CD4-positive, alpha-beta T cell (primary cell): ENCODE measurements at regions not wholly inside any gene's neighbourhood (a gene's known extent, or its start where the extent isn't known, plus 50 kb on each side); places are given as distances from the start of the nearest gene placed in this dataset.
"Not testable (repeated sequence)": the region's sequence is repeated elsewhere in the genome, so short reads cannot be mapped to it uniquely, and the experiment has no call there.

Experiments used
- ATAC-seq: fragments of 200-7000 bp; cut with Tn5 transposase; one replicate; pipeline ENCODE4 v1.10.0; 2022; ENCODE audit warnings: mild to moderate bottlenecking; ENCODE audit not compliant: poor library complexity
- CTCF ChIA-PET: fragments of 350-600 bp; sonication (Branson Sonifier 250); formaldehyde crosslinking; loops from one replicate; lab custom pipeline; 2021; ENCODE audit warnings: antibody characterized with exemption, inconsistent platforms; lab: Charles Lee
- POLR2A ChIA-PET: fragments of 350-600 bp; sonication (Branson Sonifier 250); formaldehyde crosslinking; loops from one replicate; lab custom pipeline; 2021; ENCODE audit warnings: antibody characterized with exemption, inconsistent platforms; lab: Charles Lee
- DNase-seq, 14 experiments: peaks; one replicate each; pipeline ENCODE4 v3.0.0-alpha.2; 2013 to 2020; ENCODE audit warnings: mixed read lengths in 2 of 14
- H3K27ac ChIP-seq, 2 donors: one replicate each; pipeline versions ENCODE4 v1.5.1 to v1.7.0; 2013; ENCODE audit warnings: low read length in 2 of 2, low read depth in 1 of 2, mild to moderate bottlenecking in 1 of 2
- H3K27me3 ChIP-seq, 2 experiments: 1 replicate in 1 of 2; 2 replicates in 1 of 2; pipeline versions ENCODE4 v1.6.1 to v1.7.0; 2013; ENCODE audit warnings: low read length in 2 of 2, control low read depth in 1 of 2, mild to moderate bottlenecking in 1 of 2, moderate library complexity in 1 of 2; ENCODE audit not compliant: insufficient read depth in 2 of 2, control insufficient read depth in 1 of 2
- H3K36me3 ChIP-seq: one replicate; pipeline ENCODE4 v1.6.1; 2013; ENCODE audit warnings: low read length, control low read depth; ENCODE audit not compliant: insufficient read depth
- H3K4me1 ChIP-seq: one replicate; pipeline ENCODE4 v1.6.1; 2013; ENCODE audit warnings: low read length, control low read depth; ENCODE audit not compliant: insufficient read depth
- H3K4me3 ChIP-seq: one replicate; pipeline ENCODE4 v1.5.1; 2013; ENCODE audit warnings: mild to moderate bottlenecking, low read length, moderate library complexity
- H3K9me3 ChIP-seq, 2 experiments: 1 replicate in 1 of 2; 2 replicates in 1 of 2; pipeline versions ENCODE4 v1.6.1 to v1.7.0; 2013; ENCODE audit warnings: low read length in 2 of 2, mild to moderate bottlenecking in 2 of 2, control low read depth in 1 of 2, moderate library complexity in 1 of 2; ENCODE audit not compliant: control insufficient read depth in 1 of 2, insufficient read depth in 1 of 2
- H3K27ac Mint-ChIP-seq: one replicate; pipeline ENCODE4 v1.8.0; 2020; ENCODE audit warnings: mixed read lengths
- H3K27me3 Mint-ChIP-seq: one replicate; pipeline ENCODE4 v1.8.0; 2021; ENCODE audit warnings: mixed read lengths
- H3K36me3 Mint-ChIP-seq: one replicate; pipeline ENCODE4 v1.8.0; 2021; ENCODE audit warnings: low read depth, mixed read lengths
- H3K4me1 Mint-ChIP-seq: one replicate; pipeline ENCODE4 v1.8.0; 2021; ENCODE audit warnings: low read depth, mixed read lengths
- H3K4me3 Mint-ChIP-seq: one replicate; pipeline ENCODE4 v1.8.0; 2020; ENCODE audit warnings: mild to moderate bottlenecking, mixed read lengths
- H3K9me3 Mint-ChIP-seq: one replicate; pipeline ENCODE4 v1.8.0; 2020; ENCODE audit warnings: mixed read lengths
- intact Hi-C, 2 experiments: fragments of 100-400 bp; cut with DNase I in 1 of 2; cut with micrococcal nuclease in 1 of 2; formaldehyde crosslinking; loops; one replicate each; pipeline versions ENCODE4 v1.15.1 to v1.9.0; 2023 to 2025; cut with DNase I, micrococcal nuclease
- TF ChIP-seq, protein P1 (sequence below): fragments of 200-600 bp; IDR thresholded peaks from one replicate; pipeline ENCODE4 v1.8.0; 2022; ENCODE audit warnings: antibody characterized with exemption, mild to moderate bottlenecking

DNA sequence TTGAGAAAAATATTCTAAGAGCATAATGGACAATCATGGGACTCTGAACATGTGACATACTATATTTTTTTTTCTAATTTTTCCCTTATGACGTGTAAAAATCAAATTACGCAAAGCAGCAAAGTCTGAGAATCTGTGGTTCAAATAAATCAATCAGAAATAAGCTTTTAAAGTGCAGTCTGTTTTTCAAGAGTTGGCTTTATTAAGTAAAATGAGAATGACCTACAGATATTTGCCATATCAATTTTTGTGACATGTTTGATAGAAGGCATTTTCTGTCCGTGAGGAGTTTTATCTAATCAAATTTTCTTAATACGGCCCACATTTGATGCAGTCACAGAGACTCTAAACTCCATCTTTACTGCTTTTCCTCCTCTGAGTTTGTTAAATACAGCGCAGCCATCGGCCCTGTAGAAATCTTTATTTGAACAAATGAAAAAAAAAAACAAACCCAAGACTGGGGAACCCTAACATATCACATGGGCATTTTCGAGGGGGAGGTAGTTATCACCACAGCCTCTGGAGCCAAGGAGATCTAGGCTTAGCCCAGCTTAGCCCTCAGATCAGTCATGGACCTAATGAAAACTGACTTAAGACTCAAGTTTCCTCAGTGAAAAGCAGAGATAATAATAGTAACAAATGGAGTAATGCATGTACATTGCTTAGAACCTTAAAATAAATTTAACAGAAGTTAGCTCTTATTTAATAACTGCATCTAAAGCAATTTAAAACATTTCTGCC lies 263.6 kb upstream of the C9orf72 start:
- Mint-ChIP-seq H3K9me3 (peaks cover 3% of the 10 kb centered on the region), H3K4me1 (no peaks in the 10 kb centered on the region), H3K27me3 (peaks cover 14% of the 10 kb centered on the region), H3K36me3 (no peaks in the 10 kb centered on the region), H3K27ac (no peak overlapping the region), H3K4me3 (no peak overlapping the region)
- peaks cover 0 to 6% of the 10 kb centered on the region in 2 experiments for H3K9me3 ChIP-seq
- intact Hi-C loops = no loop called here
- no peaks in the 10 kb centered on the region for H3K4me1 ChIP-seq
- H3K27me3 ChIP-seq = no peaks in the 10 kb centered on the region
- no peak overlapping the region for H3K4me3 ChIP-seq
- POLR2A ChIA-PET = no interaction called here
- no peak for ATAC-seq
- H3K36me3 ChIP-seq = no peaks in the 10 kb centered on the region
- TF ChIP-seq, protein P1, sequence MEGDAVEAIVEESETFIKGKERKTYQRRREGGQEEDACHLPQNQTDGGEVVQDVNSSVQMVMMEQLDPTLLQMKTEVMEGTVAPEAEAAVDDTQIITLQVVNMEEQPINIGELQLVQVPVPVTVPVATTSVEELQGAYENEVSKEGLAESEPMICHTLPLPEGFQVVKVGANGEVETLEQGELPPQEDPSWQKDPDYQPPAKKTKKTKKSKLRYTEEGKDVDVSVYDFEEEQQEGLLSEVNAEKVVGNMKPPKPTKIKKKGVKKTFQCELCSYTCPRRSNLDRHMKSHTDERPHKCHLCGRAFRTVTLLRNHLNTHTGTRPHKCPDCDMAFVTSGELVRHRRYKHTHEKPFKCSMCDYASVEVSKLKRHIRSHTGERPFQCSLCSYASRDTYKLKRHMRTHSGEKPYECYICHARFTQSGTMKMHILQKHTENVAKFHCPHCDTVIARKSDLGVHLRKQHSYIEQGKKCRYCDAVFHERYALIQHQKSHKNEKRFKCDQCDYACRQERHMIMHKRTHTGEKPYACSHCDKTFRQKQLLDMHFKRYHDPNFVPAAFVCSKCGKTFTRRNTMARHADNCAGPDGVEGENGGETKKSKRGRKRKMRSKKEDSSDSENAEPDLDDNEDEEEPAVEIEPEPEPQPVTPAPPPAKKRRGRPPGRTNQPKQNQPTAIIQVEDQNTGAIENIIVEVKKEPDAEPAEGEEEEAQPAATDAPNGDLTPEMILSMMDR = no peak
- no peak for DNase-seq
- H3K27ac ChIP-seq = no peak overlapping the region
- CTCF ChIA-PET = no interaction called here

- H3K36me3 ChIP-seq = no peaks in the 10 kb centered on the region
- Mint-ChIP-seq H3K27me3 (peaks cover 16% of the 10 kb centered on the region), H3K4me3 (no peak overlapping the region), H3K4me1 (no peaks in the 10 kb centered on the region), H3K36me3 (no peaks in the 10 kb centered on the region), H3K9me3 (peaks cover 2% of the 10 kb centered on the region), H3K27ac (no peak overlapping the region)
- peaks cover 0 to 6% of the 10 kb centered on the region in 2 experiments for H3K9me3 ChIP-seq
- H3K4me1 ChIP-seq = no peaks in the 10 kb centered on the region
- ChIA-PET POLR2A (no interaction called here), CTCF (no interaction called here)
- no peak for ATAC-seq
- H3K27ac ChIP-seq = no peak overlapping the region
- no peak overlapping the region for H3K4me3 ChIP-seq
- no peaks in the 10 kb centered on the region for H3K27me3 ChIP-seq
- intact Hi-C loops = no loop called here
- TF ChIP-seq, protein P1 = no peak
- DNase-seq = no peak
Measured at GRCh38 chr9:27838876-27839275, 265.6 kb upstream of the C9orf72 start.

- H3K27ac ChIP-seq, H3K9me3 ChIP-seq, H3K4me1 ChIP-seq, H3K27me3 ChIP-seq, H3K4me1 Mint-ChIP-seq, H3K36me3 ChIP-seq, POLR2A ChIA-PET, H3K4me3 Mint-ChIP-seq, CTCF ChIA-PET, H3K4me3 ChIP-seq, H3K9me3 Mint-ChIP-seq, intact Hi-C loops, H3K27ac Mint-ChIP-seq, DNase-seq, H3K36me3 Mint-ChIP-seq, ATAC-seq: not testable (repeated sequence)
- H3K27me3 Mint-ChIP-seq = peaks cover 22% of the 10 kb centered on the region
Measured at GRCh38 chr9:27839767-27840166, 266.5 kb upstream of the C9orf72 start.

- H3K4me3 ChIP-seq = no peak overlapping the region
- TF ChIP-seq, protein P1 = no peak
- no peaks in the 10 kb centered on the region for H3K36me3 ChIP-seq
- ChIA-PET CTCF (no interaction called here), POLR2A (no interaction called here)
- intact Hi-C loops = no loop called here
- H3K27me3 Mint-ChIP-seq = peaks cover 21% of the 10 kb centered on the region
- no peaks in the 10 kb centered on the region for H3K4me1 Mint-ChIP-seq
- H3K4me3 Mint-ChIP-seq = no peak overlapping the region
- no peaks in the 10 kb centered on the region for H3K4me1 ChIP-seq
- DNase-seq = no peak
- no peaks in the 10 kb centered on the region for H3K9me3 ChIP-seq
- no peak overlapping the region for H3K27ac ChIP-seq
- ATAC-seq = no peak
- H3K27me3 ChIP-seq = no peaks in the 10 kb centered on the region
- H3K27ac Mint-ChIP-seq = no peak overlapping the region
- peaks cover 2% of the 10 kb centered on the region for H3K9me3 Mint-ChIP-seq
- H3K36me3 Mint-ChIP-seq = no peaks in the 10 kb centered on the region
Measured at GRCh38 chr9:27844797-27845196, 271.5 kb upstream of the C9orf72 start.
